Myocyte (in vitro differentiated cells): ENCODE measurements at regions not wholly inside any gene's neighbourhood (a gene's known extent, or its start where the extent isn't known, plus 50 kb on each side); places are given as distances from the start of the nearest gene placed in this dataset.

Experiments
- DNase-seq: peaks from one replicate; pipeline ENCODE4 v3.0.0-alpha.2; 2012; ENCODE audit warnings: low read depth

DNA sequence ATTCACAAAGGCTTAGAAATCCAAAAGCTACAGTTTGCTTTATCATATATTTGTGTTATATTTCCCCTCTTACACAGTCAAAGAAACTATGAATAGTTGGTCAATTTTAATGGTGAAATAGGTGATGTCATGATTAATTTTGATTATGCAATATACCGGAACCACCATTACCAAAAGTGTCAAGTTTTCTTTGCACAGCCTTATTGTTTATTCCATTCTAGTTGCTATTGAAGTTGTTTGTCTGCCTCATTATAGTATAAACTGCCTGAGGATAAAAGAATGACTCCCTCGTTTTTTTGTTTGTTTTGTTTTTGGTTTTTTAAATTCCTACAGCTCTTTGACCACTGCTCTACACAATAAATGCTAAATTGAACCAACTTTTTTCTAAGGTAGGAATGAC, 690.6 kb upstream of the ZP4 start:
- no peak for DNase-seq

DNA sequence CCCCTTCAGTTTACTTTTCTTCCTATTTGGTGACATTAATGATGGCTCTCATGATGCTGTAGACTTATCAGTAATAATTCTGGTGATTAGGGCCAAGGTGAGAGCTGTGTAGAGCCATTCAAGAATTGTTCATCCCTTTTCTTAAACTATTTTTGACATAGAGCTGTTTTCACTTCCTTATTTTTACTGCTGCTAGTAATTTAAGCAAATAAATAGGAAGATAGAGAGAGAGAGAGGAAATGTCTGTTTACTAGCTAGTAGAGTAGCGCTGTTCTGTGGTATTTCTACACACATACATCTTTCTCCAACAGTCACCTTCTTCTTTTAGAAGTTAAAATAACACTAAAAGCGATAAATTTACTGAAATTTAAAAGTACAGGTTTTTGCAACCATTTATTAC, 678.0 kb upstream of the ZP4 start:
- no peak for DNase-seq

- DNase-seq = peak; percentile 40
Measured at GRCh38 chr1:238562341-238562740, 671.6 kb upstream of the ZP4 start.

DNA sequence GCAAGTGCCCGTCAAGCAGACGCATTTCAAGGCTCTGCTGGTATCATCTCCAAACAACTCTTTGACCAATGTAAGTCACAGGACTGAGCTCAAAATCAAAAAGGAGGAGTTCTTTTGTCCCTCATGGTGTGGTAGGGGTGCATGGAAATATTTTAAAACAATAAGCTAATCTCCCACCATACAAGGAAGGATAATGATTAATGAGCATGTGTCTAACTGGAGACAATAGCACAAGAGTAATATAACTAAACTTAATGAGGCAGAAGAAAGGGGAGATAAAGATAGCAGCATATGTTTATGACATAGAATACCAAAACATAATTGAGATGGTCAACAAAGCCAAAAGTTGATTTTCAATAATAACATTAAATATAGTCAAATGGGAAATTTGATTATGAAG, 668.0 kb upstream of the ZP4 start:
- DNase-seq = no peak

GRCh38 chr1:238558156-238558555, 667.4 kb upstream of the ZP4 start:
- peak; percentile 9 for DNase-seq

- DNase-seq = no peak
Measured at GRCh38 chr1:238552271-238552670, 661.5 kb upstream of the ZP4 start.

- DNase-seq = no peak
Measured at GRCh38 chr1:238549137-238549536, 658.4 kb upstream of the ZP4 start.

DNA sequence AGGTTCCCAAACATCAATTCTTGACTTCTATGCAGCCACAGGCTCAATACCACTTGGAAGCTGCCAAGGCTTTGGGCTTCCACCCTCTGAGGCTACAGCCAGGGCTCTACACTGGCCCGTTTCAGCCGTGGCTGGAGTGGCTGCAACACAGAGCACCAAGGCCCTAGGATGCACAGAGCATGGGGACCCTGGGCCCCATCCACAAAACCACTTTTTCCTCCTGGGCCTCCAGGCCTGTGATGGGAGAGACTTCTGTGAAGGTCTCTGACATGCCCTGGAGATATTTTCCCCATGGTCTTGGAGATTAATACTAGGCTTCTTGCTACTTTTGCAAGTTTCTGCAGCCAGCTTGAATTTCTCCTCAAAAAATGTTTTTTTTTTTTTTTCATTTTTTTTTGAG, 655.4 kb upstream of the ZP4 start:
- no peak for DNase-seq

- DNase-seq = no peak
Measured at GRCh38 chr1:238537641-238538040, 646.9 kb upstream of the ZP4 start.

DNA sequence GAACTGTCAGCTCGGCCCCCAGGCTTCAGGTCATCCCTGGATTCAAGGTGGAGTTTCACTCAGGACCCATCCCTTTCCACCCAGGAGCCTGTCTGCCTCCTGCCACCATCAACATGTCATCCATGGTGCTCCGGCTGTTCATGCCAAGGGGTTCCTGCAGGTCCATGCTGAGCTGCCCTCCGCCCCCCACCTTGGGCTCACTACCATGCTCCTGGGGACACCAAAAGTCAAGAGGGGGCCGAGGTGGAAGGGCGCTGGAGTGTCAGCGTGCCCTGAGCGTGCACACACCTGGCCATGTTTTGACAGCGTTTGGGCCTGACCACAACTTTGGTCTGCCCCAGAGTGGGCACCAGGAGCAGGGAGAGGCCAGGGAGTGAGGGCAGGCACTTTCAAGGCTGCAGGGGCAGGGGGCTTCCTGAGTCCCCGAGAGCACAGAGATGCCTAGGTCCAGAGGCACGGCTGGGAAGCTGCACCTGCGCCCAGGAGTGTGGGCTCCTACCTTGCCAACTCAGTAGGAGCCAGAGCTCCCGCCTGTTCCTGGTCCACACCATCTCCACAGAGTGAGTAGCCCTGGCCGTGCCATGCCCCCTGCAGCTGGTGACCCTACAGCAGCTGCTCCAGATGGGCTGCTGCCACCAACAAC, 639.6 kb upstream of the ZP4 start:
- DNase-seq = no peak

- DNase-seq = no peak
Measured at GRCh38 chr1:238517711-238518110, 627.0 kb upstream of the ZP4 start.

DNA sequence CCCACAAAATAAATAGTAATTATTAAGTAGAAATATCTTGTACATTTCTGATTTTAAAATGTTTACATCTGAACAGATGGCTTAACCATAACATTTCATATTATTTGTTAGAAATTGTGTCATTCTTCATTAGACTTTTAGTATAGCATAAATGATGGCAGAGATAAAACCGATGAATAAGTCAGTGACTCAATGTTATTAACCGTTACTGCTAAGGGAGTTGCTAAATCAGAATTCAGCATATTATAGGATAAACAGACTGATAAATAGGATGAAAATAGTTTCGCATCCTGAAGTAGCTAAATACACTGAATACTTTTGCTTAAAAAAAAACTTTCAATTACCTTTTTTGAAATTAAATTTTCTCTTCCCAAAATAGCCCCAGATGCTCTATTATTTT, 610.6 kb upstream of the ZP4 start:
- no peak for DNase-seq

DNA sequence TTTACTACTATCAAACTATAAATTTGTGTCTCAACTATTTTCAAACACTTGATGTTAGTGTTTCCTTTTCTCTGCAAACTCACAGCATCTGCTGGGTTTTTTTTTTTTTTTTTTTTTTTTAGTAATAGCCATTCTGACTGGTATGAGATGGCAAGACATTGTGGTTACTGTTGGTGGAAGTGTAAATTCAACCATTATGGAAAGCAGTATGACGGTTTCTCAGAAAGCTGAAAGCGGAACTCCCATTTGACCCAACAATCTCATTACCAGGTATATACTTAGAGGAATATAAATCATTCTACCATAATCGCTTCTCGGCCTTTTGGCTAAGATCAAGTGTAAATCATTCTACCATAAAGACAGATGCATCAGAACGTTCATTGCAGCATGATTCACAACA, 608.3 kb upstream of the ZP4 start:
- no peak for DNase-seq

GRCh38 chr1:238492271-238492670, 601.5 kb upstream of the ZP4 start:
- DNase-seq = no peak

DNA sequence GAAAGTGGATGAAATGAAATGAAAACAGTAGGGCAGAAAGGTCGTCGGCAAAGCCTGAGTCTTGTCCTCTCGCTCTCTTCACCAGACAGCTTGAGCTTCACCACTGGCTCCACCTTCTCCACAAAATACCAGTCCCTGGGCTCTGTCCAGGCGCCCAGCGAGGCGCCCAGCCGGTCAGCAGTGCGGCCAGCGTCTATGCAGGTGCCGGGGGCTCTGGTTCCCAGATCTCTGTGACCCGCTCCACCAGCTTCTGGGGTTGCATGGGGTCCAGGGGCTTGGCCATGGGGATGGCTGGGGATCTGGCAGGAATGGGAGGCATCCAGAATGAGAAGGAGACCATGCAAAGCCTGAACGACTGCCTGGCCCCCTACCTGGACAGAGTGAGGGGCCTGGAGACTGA, 600.5 kb upstream of the ZP4 start:
- DNase-seq = no peak

DNA sequence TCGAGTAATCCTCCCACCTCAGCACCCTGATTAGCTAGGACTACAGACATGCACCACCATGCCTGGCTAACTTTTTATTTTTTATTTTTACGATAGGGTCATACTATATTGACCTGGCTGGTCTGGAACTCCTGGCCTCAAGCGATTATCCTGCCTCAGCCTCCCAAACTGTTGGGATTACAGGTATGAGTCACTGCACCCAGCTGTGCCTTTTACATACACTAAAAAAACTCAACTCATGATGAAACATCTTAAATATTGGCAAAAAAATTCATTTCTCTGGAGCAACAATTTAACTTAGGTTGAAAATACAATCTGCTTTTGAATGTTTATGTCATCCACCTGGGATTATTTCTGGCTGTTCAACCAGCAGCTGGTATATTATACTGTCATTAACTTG, 598.3 kb upstream of the ZP4 start:
- no peak for DNase-seq

DNA sequence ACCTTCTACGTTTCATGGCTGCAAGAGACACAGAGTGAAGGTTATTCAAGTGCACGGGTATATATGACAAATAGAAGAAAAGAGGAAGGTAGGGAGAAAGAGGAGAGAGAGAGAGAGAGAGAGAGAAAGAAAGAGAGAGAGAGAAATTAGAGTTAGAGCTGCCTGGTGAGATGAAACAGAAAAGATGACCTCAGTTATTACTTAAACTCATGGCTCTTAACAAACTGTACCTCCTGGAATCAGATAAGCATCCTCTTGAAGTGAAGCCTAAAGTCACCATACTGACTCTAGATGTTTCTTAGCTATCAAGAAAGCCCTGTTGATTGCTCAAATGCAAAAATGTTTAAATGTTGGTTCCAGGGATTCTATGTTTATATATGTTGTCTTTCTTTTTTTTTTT, 597.7 kb upstream of the ZP4 start:
- DNase-seq = no peak

GRCh38 chr1:238487931-238488330, 597.2 kb upstream of the ZP4 start:
- DNase-seq = no peak

GRCh38 chr1:238485912-238486209, 595.1 kb upstream of the ZP4 start:
- DNase-seq = no peak

GRCh38 chr1:238485057-238485911, 594.6 kb upstream of the ZP4 start:
- DNase-seq = peak; percentile 3

- DNase-seq = no peak
Measured at GRCh38 chr1:238484121-238484520, 593.4 kb upstream of the ZP4 start.

DNA sequence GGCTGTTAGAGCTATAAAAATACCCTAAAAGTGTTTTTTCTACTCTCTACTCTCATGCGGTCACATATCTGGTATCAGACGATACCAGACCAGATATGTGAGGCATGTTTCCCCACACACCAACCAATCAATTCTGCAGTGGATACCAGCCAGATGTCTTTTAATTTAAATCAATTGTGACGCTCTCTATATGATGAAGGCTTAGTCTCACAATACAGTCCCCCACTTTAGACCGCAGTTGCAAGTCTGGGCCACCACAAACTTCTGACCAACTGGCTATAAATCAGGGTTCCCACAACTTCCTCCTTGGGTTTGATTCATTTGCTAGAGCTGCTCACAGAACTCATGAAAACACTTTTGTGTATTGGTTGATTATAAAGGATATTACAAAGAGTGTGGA, 586.1 kb upstream of the ZP4 start:
- DNase-seq = no peak

DNA sequence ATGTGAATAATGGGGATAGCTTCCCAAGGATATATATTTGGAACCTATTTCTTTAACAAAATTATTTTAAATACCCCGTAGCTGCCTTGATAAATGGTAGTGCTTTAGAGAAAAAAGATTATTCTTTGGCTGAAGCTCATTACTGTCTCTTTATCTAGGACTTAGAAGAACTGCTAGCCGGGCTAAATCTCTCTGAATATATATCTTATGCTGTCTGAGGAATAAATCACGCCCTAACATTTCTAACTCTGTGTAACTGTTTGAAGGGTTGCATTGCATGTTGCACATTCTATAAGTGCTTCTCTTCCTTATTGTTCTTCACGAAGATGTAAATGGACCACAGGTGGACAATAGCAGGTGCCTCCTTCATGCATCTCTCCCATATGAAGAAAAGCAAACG, 585.0 kb upstream of the ZP4 start:
- no peak for DNase-seq
